ENCODE measurements at regions not wholly inside any gene's neighbourhood (a gene's known extent, or its start where the extent isn't known, plus 50 kb on each side); places are given as distances from the start of the nearest gene placed in this dataset.

- DNase-seq = no peak
Measured at GRCh38 chr4:144202081-144202480, 61.6 kb upstream of the GYPA start.

GRCh38 chr4:144203155-144203554 lies 62.6 kb upstream of the GYPA start:
- no peak for DNase-seq

GRCh38 chr4:144204431-144204830 lies 63.9 kb upstream of the GYPA start:
- no peak for DNase-seq

- no peak for DNase-seq
Measured at GRCh38 chr4:144206711-144207110, 66.2 kb upstream of the GYPA start.

- DNase-seq = no peak
Measured at GRCh38 chr4:144208074-144208473, 67.6 kb upstream of the GYPA start.

GRCh38 chr4:144209491-144209890 lies 69.0 kb upstream of the GYPA start:
- no peak for DNase-seq

- DNase-seq = no peak
Measured at GRCh38 chr4:144213371-144213770, 72.9 kb upstream of the GYPA start.

GRCh38 chr4:144223149-144223548 lies 82.6 kb upstream of the GYPA start:
- DNase-seq = no peak

GRCh38 chr4:144223661-144224060 lies 83.1 kb upstream of the GYPA start:
- DNase-seq = no peak

- no peak for DNase-seq
Measured at GRCh38 chr4:144259285-144259684, 118.8 kb upstream of the GYPA start.

- no peak for DNase-seq
Measured at GRCh38 chr4:144267084-144267483, 126.6 kb upstream of the GYPA start.

- no peak for DNase-seq
Measured at GRCh38 chr4:144280688-144281087, 140.2 kb upstream of the GYPA start.

- DNase-seq = no peak
Measured at GRCh38 chr4:144283526-144283925, 143.0 kb upstream of the GYPA start.

GRCh38 chr4:144284026-144284425 lies 143.5 kb upstream of the GYPA start:
- no peak for DNase-seq

- DNase-seq = no peak
Measured at GRCh38 chr4:144288011-144288903, 147.7 kb upstream of the GYPA start.

- no peak for DNase-seq
Measured at GRCh38 chr4:144289667-144290428, 149.3 kb upstream of the GYPA start.

GRCh38 chr4:144291164-144291563 lies 150.6 kb upstream of the GYPA start:
- DNase-seq = no peak

GRCh38 chr4:144294211-144294610 lies 153.7 kb upstream of the GYPA start:
- no peak for DNase-seq

- DNase-seq = no peak
Measured at GRCh38 chr4:144295286-144295995, 154.9 kb upstream of the GYPA start.

- no peak for DNase-seq
Measured at GRCh38 chr4:144296941-144297340, 156.4 kb upstream of the GYPA start.

GRCh38 chr4:144298519-144298918 lies 158.0 kb upstream of the GYPA start:
- no peak for DNase-seq

GRCh38 chr4:144300616-144301015 lies 160.1 kb upstream of the GYPA start:
- no peak for DNase-seq

GRCh38 chr4:144302704-144303536 lies 162.4 kb upstream of the GYPA start:
- no peak for DNase-seq
